HG02981 (cell line): ENCODE measurements at regions not wholly inside any gene's neighbourhood (a gene's known extent, or its start where the extent isn't known, plus 50 kb on each side); places are given as distances from the start of the nearest gene placed in this dataset.
"Not testable (repeated sequence)": the region's sequence is repeated elsewhere in the genome, so short reads cannot be mapped to it uniquely, and the experiment has no call there.

Experiments used
- ATAC-seq: cut with Tn5 transposase; IDR thresholded peaks from one replicate; pipeline ENCODE4 v1.9.1; 2021; ENCODE audit warnings: mild to moderate bottlenecking, moderate library complexity; ENCODE audit not compliant: unreplicated experiment

DNA sequence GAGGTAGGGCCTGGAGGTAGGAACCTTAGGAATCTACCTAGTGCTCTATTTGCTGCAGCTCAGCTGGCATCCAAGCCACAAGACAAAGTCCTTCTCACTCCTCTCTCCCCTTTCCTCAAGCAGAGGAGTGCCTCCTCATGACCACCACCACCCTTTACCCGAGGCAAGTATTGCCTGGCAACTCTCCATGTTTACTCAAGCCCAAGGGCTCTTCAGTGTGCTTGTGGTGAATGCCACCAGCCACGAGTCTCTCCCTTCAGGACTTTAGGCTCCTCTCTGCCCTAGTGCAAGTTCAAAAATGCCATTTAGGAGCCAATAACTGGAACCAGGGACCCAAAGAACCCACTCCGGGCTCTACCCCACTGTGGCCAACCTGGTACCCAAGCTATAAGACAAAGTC is 514.5 kb upstream of the RGMB start:
- ATAC-seq, result no peak

DNA sequence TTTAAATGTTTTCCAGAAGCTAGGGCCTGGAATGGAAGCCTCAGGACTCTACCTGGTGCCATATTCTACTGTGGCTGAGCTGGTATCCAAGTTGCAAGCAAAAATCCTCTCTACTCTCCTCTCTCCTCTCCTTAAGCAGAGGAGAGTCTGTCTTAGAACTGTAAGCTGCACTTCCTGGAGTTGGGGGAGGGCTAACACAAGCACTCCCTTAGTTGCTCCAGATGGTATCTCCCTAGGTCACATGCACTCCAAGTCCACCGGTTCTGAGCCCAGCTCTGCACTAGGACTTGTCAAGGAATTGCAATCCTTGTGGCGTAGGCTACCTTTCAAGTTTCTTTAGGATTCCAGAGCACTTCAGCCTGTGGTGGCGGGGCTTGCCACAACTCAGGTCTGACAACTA is 513.9 kb upstream of the RGMB start:
- ATAC-seq, result no peak

DNA sequence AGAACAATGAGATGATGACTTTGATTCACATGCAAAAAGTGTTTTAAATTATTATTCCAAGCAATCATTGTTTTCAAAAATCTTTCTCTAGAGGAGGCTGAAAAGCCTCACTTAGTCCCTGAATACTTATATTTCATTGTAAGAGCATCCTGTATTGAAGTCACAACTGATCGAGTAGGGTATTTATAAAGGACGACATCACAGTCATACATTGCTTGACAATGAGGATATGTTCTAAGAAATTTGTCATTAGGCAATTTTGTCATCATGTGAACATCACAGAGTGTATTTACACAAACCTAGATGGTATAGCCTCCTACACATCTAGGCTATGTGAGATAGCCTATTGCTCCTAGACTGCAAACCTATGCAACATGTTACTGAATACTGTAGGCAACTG is 510.4 kb upstream of the RGMB start:
- ATAC-seq, result no peak

DNA sequence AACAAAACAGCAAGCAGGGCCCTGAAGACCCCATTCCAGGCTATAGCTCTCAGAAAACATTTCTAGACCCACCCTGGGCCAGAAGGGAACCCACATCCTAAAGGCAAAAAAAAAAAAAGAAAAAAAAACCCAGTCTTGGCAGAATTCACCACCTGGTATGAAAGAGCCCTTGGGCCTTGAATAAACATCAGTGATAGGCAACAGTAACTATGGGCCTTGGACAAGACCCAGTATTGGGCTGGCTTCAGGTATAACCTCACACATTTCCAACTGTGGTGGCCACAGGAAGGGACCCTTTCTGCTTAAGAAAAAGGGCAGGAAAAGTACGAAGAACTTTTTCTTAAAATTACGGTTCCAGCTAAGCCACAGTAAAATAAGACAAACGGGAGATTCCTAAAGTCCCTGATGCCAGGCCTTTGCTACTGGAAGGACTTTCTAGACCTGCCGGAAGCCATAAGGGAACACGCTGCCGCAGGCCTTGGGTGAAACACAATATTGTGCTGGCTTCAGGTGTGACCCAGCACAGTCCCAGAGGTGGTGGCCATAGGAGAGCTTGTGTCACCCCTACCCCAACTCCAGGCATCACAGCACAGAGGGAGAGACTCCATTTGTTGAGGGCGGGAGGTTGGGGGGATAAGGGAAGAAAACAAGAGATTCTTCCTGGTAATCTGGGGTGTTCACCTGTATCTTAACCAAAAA is 505.2 kb upstream of the RGMB start:
- ATAC-seq, result no peak

DNA sequence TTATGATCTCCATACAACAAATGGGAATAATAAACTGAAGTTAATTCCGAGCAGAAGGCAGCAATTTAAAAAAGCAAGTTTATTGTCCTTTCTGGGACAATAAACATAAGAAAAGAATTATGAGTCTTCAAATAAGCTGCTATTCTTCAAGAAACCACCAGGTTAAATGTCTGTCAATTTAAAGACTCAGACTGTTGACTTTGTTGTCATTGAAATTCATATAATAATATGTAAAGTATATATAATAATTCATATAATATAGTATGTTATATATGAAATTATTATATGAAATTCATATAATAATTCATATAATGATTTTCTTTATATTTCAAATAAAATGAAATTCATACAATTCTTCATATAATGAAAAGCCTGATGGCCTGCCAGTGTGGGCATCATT is 497.5 kb upstream of the RGMB start:
- no peak for ATAC-seq

DNA sequence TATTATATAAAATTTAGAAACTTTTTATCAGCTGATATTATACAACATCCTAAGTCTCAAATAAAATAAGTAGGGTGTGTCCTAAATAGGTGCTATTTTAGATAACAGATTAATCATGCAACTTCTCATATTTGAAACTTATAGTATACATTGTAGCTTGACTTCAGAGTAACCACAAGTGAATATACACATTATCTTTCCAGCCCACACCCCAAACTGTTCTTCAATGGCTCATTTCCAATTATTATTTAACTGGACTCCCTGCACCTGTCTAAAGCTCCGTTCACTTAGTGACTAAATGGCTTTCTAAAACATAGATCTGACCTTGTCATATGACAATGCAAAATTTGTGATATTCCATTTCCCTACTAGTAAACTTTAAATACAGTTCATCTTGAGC is 490.9 kb upstream of the RGMB start:
- ATAC-seq, result no peak

DNA sequence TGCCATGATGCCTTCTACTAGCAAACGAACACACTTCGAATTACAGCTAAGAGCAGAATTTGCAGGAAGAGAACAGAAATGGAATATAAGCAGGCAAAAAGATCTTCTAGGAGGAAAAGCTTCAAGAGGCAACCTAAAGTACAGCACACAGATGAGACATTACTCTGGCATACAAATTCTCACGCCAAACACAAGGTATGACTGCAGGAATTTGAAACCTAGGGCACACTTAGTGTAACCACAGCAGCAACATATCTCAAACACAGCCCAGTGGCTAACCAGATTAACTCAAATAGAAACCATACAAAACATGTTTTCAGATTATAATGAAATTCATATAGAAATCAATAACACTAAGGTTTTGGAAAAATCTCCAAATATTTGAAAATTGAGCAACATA is 481.0 kb upstream of the RGMB start:
- no peak for ATAC-seq

DNA sequence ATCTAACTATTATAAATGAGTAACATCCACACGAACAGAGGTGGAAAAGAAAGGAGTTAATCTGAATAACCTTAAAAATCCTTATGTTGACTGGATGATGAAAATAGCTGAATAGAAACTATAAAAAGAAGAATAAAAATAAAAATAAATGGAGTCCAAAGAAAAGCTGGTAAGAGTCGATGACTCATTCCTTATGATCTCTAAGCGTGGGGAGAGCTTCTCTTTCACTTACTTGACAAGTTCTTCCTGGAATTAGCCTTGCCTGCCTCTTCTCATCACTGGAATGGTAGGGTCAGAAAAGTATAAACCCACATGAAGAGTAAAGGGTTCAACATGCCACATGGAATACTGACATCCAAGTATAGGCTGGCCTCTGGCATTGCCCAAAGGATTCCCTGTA is 477.0 kb upstream of the RGMB start:
- ATAC-seq, result no peak

DNA sequence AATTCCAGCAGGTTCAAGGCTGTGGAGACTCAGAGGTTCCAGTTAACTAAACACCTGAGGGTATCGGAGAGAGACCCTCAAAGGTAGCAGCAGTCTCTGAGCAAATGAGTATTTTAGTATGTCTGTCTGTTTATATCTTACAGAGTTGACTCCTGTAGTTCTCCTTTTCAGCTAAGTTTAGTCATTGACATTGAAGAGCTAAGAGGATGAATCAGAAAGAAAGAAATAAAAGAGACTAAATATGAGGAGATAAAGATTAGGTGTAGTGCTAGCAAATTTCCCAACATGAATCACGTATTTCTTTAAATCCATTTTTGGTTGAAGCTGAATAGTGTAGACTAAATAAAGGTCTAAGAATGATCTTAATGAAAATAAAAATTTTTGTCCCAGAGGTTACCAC is 474.0 kb upstream of the RGMB start:
- no peak for ATAC-seq

DNA sequence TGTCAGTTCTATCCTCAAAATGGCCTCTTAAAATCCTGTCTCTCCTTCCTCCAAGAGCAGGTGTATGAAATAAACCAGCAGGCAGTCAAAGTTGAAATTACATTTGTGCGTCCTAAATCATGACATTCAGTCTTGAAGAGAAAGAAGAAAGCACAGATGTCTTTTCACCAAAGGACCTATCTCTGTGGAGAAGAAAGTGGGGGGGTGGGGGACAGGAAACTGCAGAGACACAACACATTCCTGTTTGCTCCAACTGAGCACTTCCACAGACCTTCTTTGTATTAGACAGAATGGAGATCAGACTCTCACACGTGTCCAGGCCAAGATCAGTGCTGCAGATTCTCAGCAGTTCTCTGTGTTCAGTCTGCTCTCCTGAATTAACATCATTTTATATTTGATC is 471.9 kb upstream of the RGMB start:
- no peak for ATAC-seq

DNA sequence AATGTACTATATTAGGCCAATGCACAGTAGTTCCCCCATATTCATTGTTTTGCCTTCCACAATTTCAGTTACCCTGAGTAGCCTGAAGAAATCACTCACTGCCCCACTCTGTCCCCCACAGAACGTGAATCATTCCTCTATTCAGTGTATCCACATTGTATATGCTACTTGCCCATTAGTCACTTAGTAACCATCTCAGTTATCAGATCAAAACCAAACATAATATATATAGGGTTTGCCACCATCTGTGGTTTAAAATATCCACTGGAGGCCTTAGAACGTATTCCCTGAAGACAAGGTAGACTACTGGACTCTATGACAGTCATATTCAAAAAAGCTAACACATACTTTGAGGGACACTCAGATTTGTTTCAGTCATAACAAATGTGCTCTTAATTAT is 465.7 kb upstream of the RGMB start:
- ATAC-seq, result no peak

DNA sequence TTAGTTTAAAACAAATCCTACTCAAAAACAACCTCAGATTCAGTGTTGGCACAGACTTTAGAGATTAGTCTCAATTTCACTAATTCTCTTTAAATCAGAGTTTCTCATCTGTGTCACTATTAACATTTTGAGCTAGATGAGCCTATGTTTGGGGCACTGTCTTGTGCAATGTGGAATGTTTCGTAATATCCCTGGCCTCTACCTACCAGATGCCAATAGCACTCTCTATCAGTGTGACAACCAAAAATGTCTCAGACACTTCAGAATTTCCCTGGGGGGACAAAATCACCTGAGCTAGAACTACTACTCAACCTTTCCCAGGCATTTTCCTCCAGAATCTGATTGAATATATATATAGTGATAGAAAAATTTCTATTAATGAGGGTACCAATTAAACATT is 465.2 kb upstream of the RGMB start:
- ATAC-seq, result no peak

DNA sequence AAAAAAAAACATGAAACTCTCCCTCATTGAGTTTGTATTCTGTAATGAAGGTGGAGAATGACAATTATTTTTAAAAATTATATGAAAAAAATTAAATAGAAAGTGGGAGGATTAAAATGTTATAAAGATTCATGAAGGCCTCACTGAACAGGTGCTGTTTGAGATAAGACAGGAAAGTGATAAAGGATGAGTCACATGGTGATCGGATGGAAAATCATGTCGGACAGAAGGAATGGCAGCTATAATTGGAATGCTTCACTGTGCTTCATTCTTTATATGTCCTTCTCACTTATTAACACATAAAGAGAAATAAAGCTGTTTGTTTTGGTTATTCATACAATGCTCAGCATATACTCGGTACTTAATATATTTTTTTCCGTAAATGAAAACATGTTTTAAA is 464.5 kb upstream of the RGMB start:
- ATAC-seq, result no peak

DNA sequence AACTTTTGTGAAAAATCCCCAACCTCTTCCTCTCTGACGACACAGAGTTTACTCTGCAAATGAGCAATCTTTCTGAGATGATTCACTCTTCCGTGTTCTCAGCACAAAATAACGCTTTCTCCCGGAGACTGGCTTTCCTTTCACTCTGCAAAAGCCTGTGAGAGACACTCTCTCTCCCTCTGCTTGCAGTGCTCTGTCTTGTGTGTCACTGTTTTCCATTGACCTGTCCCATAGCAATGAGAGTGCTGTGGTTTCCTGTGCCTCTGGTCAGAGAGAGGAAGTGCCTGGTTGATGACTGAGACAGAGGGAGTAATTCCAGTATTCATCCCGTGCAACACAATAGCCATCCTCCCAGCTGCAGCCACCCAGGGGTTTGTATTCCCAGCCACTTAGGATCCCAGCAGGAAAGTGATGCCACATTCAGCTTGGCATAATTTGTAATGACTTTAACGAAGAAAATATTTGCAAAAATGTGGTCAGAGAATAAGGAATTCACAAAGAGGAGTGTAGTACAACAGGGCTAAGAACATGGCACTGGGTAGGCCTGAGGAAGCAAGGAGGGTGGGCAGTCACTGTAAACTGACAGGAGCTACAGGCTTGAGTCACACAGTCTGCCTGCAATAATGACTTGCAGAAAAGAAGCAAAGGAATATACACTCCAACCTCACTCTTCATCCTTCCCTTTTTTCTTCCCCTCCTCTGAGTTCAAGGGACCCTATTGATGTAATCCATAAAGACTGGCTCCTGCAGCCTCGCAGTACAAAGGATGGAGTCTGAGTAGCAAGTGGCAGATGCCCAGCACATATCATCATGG is 463.5 kb upstream of the RGMB start:
- ATAC-seq, result peak; percentile 74

DNA sequence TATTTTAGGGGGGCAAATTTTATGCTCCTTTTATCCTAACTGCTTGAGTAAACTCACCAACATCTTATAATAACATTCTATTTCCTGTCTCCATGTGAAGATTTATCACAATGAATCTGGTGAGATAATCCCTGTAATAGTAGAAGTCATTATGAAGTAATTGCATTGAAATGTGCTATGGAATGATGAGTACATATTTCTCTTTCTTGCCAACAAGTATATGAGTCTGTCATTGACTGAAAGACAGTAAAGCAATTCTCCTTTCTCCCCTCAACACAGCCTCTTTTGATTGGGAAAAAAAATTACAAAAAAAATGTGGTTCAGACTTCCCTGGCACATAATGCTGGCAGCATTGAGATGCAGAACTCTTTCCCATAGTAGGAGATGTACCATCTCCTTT is 459.2 kb upstream of the RGMB start:
- ATAC-seq, result no peak

DNA sequence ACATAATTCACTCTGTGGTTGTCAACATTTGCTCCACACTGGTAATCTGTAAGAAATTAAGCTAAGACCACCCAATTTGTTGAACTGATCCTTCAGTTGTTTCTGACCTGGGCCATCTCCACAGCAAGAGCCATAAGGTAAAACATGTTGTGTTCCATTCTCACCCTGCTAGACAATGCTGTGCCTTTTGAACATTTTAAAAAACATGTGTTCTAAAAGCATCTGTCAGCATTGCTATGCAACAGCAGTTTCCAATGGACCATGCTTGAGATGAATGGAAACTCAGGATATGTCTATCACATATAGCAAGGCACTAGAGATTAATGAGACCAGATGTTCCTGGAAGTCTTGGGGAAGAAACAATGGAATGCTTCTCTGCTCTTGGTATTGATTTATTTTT is 455.1 kb upstream of the RGMB start:
- ATAC-seq, result no peak

DNA sequence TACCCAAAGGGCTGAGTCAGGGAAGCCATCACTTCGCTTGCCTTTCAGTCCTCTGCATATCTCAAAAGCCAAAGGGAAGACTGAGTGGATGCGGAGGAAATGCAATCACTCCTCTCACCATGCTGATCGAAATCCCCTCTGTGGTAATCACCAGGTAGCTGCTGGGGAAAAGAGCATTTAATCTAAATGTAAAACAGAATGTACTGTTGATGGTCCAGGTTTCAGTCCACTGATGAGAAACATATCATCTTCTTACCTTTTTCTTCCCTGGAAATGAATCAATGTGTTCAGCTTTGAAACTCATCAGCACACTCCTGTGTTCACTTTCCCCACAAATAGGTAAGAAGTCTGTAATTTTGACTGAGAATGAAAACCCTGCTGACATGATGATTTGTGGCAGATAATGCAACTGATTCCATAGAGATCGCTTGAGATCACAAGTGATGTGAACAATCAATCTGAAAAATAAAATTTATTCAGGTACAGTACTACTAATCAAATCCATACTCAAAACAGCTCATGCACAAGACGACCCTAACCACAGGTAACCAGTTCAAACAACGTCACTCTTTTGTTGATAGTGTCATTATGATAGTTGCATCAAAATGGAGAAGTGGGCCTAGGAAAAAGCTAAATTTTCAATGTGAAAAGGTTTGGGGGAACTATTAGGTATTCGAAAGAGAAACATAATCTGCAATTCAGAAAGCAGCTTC is 454.0 kb upstream of the RGMB start:
- ATAC-seq, result no peak

DNA sequence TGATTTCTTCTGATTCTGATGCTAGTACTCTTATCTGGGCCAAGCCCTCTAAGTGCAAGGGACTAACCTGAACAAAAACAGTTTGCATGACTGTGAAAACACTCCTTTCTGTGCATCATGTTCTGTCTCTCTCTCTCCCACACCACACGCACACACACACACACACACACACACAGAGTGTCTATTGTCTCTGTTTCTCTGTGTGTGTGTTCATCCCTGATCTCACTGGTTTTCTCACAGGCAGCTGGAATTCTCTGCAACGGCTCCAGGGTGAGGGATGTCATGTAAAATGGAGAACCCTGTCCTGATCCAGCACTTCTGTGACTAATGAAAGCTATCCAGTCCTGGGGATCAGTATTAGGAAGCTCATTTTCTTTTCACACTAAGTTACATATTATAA is 453.1 kb upstream of the RGMB start:
- ATAC-seq, result no peak

DNA sequence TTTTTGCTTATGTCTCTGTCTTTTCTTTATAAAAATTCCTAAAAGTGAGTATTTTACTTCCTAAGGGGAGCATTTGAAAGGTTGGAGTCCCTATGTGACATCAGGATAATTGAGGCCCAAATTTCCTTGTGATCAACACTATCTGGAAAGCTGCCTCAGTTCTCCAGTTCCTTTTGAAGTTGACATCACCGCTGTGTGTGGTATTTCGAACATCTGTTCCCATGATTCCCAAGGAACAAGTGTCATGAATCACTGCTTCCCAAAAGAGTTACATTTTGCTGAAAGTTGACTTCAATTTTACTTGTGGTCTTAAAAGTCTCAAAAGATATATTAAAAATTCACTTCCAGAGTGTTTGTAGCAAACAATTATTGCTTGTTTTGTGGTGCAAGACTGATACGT is 452.1 kb upstream of the RGMB start:
- no peak for ATAC-seq

DNA sequence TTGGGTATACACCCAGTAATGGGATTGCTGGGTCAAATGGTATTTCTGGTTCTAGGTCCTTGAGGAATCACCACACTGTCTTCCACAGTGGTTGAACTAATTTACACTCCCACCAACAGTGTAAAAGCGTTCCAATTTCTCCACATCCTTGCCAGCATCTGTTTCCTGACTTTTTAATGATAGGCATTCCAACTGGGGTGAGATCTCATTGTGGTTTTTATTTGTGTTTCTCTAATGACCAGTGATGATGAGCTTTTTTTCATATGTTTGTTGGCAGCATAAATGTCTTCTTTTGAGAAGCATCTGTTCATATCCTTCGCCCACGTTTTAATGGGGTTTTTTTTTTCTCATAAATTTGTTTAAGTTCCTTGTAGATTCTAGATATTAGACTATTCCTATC is 448.3 kb upstream of the RGMB start:
- not testable (repeated sequence) for ATAC-seq

DNA sequence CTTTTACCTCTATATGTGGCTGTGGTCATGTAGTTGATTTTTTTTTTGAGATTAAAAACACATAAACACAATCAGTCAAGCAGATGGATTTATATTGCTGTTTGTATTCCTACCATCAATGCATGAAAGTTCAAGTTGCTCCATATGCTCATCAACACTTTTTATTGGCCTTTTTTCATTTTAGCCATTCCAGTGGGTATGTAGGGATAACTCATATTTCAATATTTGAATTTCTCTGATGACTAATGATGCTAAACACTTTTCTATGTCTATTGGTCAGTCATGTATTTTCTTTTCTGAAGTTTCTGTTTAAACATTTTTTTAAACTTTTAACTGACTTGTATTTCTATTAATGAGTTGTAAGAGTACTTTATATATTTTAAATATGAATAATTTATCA is 445.4 kb upstream of the RGMB start:
- ATAC-seq, result no peak

DNA sequence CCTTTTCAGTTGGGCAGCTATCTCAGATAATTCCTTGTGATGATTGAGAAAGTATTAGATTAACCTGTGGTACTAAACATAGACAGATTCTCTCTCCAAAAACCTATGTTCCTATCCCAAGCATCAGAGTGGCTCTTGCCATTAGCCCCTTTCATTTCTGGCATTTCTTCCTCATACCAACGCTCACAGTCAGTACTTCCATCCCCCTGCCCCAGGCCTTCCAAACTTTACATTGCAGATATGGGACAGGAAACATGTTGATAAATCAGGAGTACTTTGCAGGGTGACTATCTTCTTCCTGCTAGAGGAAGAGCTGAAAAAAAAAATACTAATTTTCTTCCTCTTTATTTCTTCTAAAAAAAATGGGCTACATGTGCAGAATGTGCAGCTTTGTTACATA is 442.6 kb upstream of the RGMB start:
- ATAC-seq, result no peak
